GM12878 (cell line): ENCODE measurements at regions not wholly inside any gene's neighbourhood (a gene's known extent, or its start where the extent isn't known, plus 50 kb on each side); places are given as distances from the start of the nearest gene placed in this dataset.
A peak's percentile ranks its signal among the peaks of the same experiment; 100 is the strongest.

Experiments used
- ATAC-seq: fragments of 200-7000 bp; cut with Tn5 transposase; 3 replicates; pipeline ENCODE4 v1.9.1; 2020; ENCODE audit warnings: mild to moderate bottlenecking, moderate library complexity
- BruUV-seq: library from RNA; stranded (reverse); fragments of 400-500 nt; replicated peaks from 2 replicates; lab custom pipeline; 2021; lab: Mats Ljungman, UMichigan
- CTCF ChIA-PET: fragments of 300-600 bp; sonication (Branson Sonifier 250); formaldehyde crosslinking; extraction: SDS; loops from one replicate; lab custom pipeline; 2021; ENCODE audit warnings: inconsistent platforms; lab: Yijun Ruan, JAX
- POLR2A ChIA-PET: fragments of 350-600 bp; formaldehyde crosslinking; extraction: SDS; loops from one replicate; lab custom pipeline; 2021; ENCODE audit warnings: inconsistent platforms; lab: Charles Lee
- RAD21 ChIA-PET: fragments of 300-600 bp; sonication (Branson Sonifier 250); formaldehyde crosslinking; loops from one replicate; lab custom pipeline; 2023; ENCODE audit warnings: antibody characterized with exemption; ENCODE audit not compliant: unreplicated experiment; lab: Charles Lee
- SMC1A ChIA-PET: fragments of 300-600 bp; sonication (Branson Sonifier 250); formaldehyde crosslinking; loops from one replicate; lab custom pipeline; 2023; ENCODE audit not compliant: unreplicated experiment, uncharacterized antibody; lab: Charles Lee
- DNase-seq: peaks from one replicate; pipeline ENCODE4 v3.0.0-alpha.2; 2011; ENCODE audit warnings: low read depth, low spot score
- FAIRE-seq: peaks from 3 replicates; lab custom pipeline; 2011; peaks lifted over from hg19 to GRCh38; lab: Jason Lieb, UNC
- H2AFZ ChIP-seq: 2 replicates; pipeline ENCODE4 v1.6.0; 2011; ENCODE audit warnings: low read depth, low read length, control low read depth; ENCODE audit not compliant: control insufficient read depth
- H3K27ac ChIP-seq: 2 replicates; pipeline ENCODE4 v1.5.1; 2011; ENCODE audit warnings: control low read depth; ENCODE audit not compliant: control insufficient read depth, insufficient read depth
- H3K27me3 ChIP-seq, 2 experiments: replicated peaks in 1 of 2; 2 replicates each; pipeline versions ENCODE4 v1.6.0 to v1.6.1; 2011; ENCODE audit warnings: low read length in 1 of 2; ENCODE audit not compliant: control insufficient read depth in 2 of 2, insufficient read depth in 2 of 2
- H3K36me3 ChIP-seq, 2 experiments: 2 replicates each; pipeline ENCODE4 v1.5.1; 2011; ENCODE audit warnings: low read length in 1 of 2; ENCODE audit not compliant: control insufficient read depth in 2 of 2, insufficient read depth in 2 of 2
- H3K4me1 ChIP-seq: 2 replicates; pipeline ENCODE4 v1.6.1; 2011; ENCODE audit warnings: mild to moderate bottlenecking, low read length, moderate library complexity, mixed read lengths; ENCODE audit not compliant: control insufficient read depth, insufficient read depth
- H3K4me2 ChIP-seq: 2 replicates; pipeline ENCODE4 v1.6.0; 2011; ENCODE audit warnings: control low read depth; ENCODE audit not compliant: control insufficient read depth, insufficient read depth
- H3K4me3 ChIP-seq: fragments of 200-600 bp; sonication (generic); 2 replicates; pipeline ENCODE4 v1.5.1; 2016
- H3K79me2 ChIP-seq: 2 replicates; pipeline ENCODE4 v1.6.0; 2011; ENCODE audit warnings: low read length; ENCODE audit not compliant: control insufficient read depth, insufficient read depth
- H3K9ac ChIP-seq: 2 replicates; pipeline ENCODE4 v1.8.0; 2011; ENCODE audit warnings: low read length, control low read depth, mixed read lengths; ENCODE audit not compliant: control insufficient read depth, insufficient read depth
- H3K9me3 ChIP-seq: replicated peaks from 3 replicates; pipeline ENCODE4 v1.5.1; 2011; ENCODE audit warnings: mild to moderate bottlenecking, low read length; ENCODE audit not compliant: control insufficient read depth, insufficient read depth
- H4K20me1 ChIP-seq: 2 replicates; pipeline ENCODE4 v1.6.0; 2011; ENCODE audit not compliant: control insufficient read depth, insufficient read depth
- BMI1 ChIP-seq: fragments of 450-650 bp; IDR thresholded peaks from 2 replicates; pipeline ENCODE4 v1.6.1; 2016; ENCODE audit warnings: mild to moderate bottlenecking, moderate library complexity, borderline replicate concordance
- CHD4 ChIP-seq: fragments of 200-600 bp; sonication (generic); IDR thresholded peaks from 2 replicates; pipeline ENCODE4 v1.6.1; 2016; ENCODE audit warnings: mild to moderate bottlenecking
- FOXM1 ChIP-seq: IDR thresholded peaks from 2 replicates; pipeline ENCODE4 v1.6.1; 2012; ENCODE audit warnings: low read depth, mild to moderate bottlenecking, inconsistent platforms, low read length, moderate library complexity
- LARP7 ChIP-seq: fragments of 450-650 bp; IDR thresholded peaks from 2 replicates; pipeline ENCODE4 v1.6.1; 2017; ENCODE audit warnings: mild to moderate bottlenecking
- NFYB ChIP-seq: IDR thresholded peaks from 2 replicates; pipeline ENCODE4 v1.6.1; 2011; ENCODE audit warnings: low read depth, mild to moderate bottlenecking, low read length, improper control_type of control experiment, moderate library complexity; ENCODE audit not compliant: insufficient read depth
- PBX3 ChIP-seq: IDR thresholded peaks from 2 replicates; pipeline ENCODE4 v1.6.1; 2011; ENCODE audit warnings: mild to moderate bottlenecking, low read depth, low read length, moderate library complexity; ENCODE audit not compliant: insufficient replicate concordance
- SP1 ChIP-seq: IDR thresholded peaks from one replicate; pipeline ENCODE4 v1.6.1; 2011; ENCODE audit warnings: low read depth, low read length
- ZNF217 ChIP-seq: fragments of 450-650 bp; IDR thresholded peaks from 2 replicates; pipeline ENCODE4 v1.6.1; 2017; ENCODE audit warnings: antibody characterized with exemption, mild to moderate bottlenecking
- ZNF24 ChIP-seq: fragments of 450-650 bp; IDR thresholded peaks from 2 replicates; pipeline ENCODE4 v1.6.1; 2017; ENCODE audit warnings: antibody characterized with exemption, mild to moderate bottlenecking
- ZNF274 ChIP-seq: IDR thresholded peaks from one replicate; pipeline ENCODE4 v1.8.0; 2011; ENCODE audit not compliant: insufficient read length, insufficient read depth
- WGBS: methylation state at CpG from one replicate; pipeline ENCODE4 v1.1.6; 2016; ENCODE audit warnings: low lambda C conversion rate; ENCODE audit not compliant: insufficient replicate concordance, insufficient coverage; ENCODE audit errors: missing lambda C conversion rate; 5-methylcytosine and 5-hydroxymethylcytosine counted together
- in situ Hi-C: fragments of 300-500 bp; cut with MboI; formaldehyde crosslinking; loops from 9 replicates; pipeline ENCODE4 v1.14.3; 2018; ENCODE audit warnings: mixed read lengths
- intact Hi-C: fragments of 100-400 bp; cut with micrococcal nuclease; formaldehyde crosslinking; loops from one replicate; pipeline ENCODE4 v1.14.2; 2022; ENCODE audit not compliant: unreplicated experiment
- TF ChIP-seq, protein P1 (sequence below): fragments of 450-650 bp; IDR thresholded peaks from 2 replicates; pipeline ENCODE4 v1.6.1; 2017; ENCODE audit warnings: mild to moderate bottlenecking, low read depth, inconsistent platforms; ENCODE audit not compliant: poor library complexity, severe bottlenecking

GRCh38 chr12:89173096-89173495, 179.2 kb downstream of the DUSP6 start:
- no peak overlapping the region for H3K4me3 ChIP-seq
- H3K27ac ChIP-seq: no peak overlapping the region
- no peaks in the 10 kb centered on the region for H4K20me1 ChIP-seq
- RAD21 ChIA-PET: no interaction called here
- H3K27me3 ChIP-seq: no peaks in the 10 kb centered on the region
- ATAC-seq (no peak), DNase-seq (no peak), FAIRE-seq (no peak)
- CTCF ChIA-PET: no interaction called here
- H3K36me3 ChIP-seq: no peaks in the 10 kb centered on the region
- intact Hi-C loops (no loop called here), in situ Hi-C loops (no loop called here)
- BruUV-seq: no TSS peak
- SMC1A ChIA-PET: interaction anchor here (0.9 to 1.4 kb wide), 3 partner anchors 11 to 20 kb away, joined by 3 read pairs; no protein-coding TSS in a partner anchor
- WGBS: 44% methylated on average over 1 of the region's 1 CpG
- TF ChIP-seq FOXM1: no peak
- TF ChIP-seq, protein P1, sequence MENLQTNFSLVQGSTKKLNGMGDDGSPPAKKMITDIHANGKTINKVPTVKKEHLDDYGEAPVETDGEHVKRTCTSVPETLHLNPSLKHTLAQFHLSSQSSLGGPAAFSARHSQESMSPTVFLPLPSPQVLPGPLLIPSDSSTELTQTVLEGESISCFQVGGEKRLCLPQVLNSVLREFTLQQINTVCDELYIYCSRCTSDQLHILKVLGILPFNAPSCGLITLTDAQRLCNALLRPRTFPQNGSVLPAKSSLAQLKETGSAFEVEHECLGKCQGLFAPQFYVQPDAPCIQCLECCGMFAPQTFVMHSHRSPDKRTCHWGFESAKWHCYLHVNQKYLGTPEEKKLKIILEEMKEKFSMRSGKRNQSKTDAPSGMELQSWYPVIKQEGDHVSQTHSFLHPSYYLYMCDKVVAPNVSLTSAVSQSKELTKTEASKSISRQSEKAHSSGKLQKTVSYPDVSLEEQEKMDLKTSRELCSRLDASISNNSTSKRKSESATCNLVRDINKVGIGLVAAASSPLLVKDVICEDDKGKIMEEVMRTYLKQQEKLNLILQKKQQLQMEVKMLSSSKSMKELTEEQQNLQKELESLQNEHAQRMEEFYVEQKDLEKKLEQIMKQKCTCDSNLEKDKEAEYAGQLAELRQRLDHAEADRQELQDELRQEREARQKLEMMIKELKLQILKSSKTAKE: no peak
- no peak for TF ChIP-seq NFYB
- no peak for TF ChIP-seq ZNF24
- no peak for TF ChIP-seq LARP7
- POLR2A ChIA-PET: no interaction called here
- H3K4me2 ChIP-seq: no peak overlapping the region
- no peaks in the 10 kb centered on the region for H3K9me3 ChIP-seq
- no peaks in the 10 kb centered on the region for H3K4me1 ChIP-seq
- H3K79me2 ChIP-seq: no peaks in the 10 kb centered on the region
- H2AFZ ChIP-seq: no peak overlapping the region
- H3K9ac ChIP-seq: no peak overlapping the region

DNA sequence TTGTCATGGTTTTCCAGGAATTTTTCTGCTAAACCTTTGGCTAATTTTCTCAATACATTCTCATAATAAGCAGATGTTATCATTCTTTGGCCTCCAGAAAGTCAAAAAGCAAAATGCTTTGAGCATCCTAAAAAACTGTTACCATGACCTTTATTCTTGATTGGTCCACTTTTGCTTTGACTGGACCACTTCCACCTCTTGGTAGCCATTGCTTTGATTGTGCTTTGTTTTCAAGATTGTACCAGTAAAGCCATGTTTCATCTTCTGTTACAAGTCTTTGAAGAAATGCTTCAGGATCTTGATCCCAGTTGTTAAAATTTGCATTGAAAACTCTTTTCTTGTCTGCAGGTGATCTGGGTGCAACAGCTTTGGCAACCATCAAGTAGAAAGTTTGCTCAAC, 180.1 kb downstream of the DUSP6 start:
- FAIRE-seq (peak; percentile 18), ATAC-seq (no peak), DNase-seq (no peak)
- Histone ChIP-seq H2AFZ (no peak overlapping the region), H3K36me3 (no peaks in the 10 kb centered on the region), H3K27ac (no peak overlapping the region), H3K9ac (no peak overlapping the region), H3K4me2 (no peak overlapping the region), H3K27me3 (no peaks in the 10 kb centered on the region), H3K79me2 (no peaks in the 10 kb centered on the region), H3K4me1 (no peaks in the 10 kb centered on the region), H4K20me1 (no peaks in the 10 kb centered on the region), H3K9me3 (no peaks in the 10 kb centered on the region), H3K4me3 (no peak overlapping the region)
- in situ Hi-C loops: no loop called here
- ChIA-PET SMC1A (interaction anchor here (0.9 to 1.4 kb wide), 2 partner anchors 10 to 15 kb away, joined by 3 read pairs; no protein-coding TSS in a partner anchor), POLR2A (no interaction called here), RAD21 (no interaction called here), CTCF (no interaction called here)
- intact Hi-C loops: no loop called here
- BruUV-seq: no TSS peak
- TF ChIP-seq SP1 (no peak), ZNF24 (no peak), BMI1 (no peak), ZNF217 (no peak), NFYB (no peak), ZNF274 (no peak), CHD4 (no peak), PBX3 (no peak)
